KG1 (cell line): ENCODE measurements at regions not wholly inside any gene's neighbourhood (a gene's known extent, or its start where the extent isn't known, plus 50 kb on each side); places are given as distances from the start of the nearest gene placed in this dataset.
A peak's percentile ranks its signal among the peaks of the same experiment; 100 is the strongest.

ENCODE experiments used
- DNase-seq: peaks from one replicate; lab custom pipeline; 2025; lab: John Stamatoyannopoulos, UW

- DNase-seq: no peak
These were observed 173.1 kb downstream of the ICOS start for GRCh38 chr2:204109681-204110080.

DNA sequence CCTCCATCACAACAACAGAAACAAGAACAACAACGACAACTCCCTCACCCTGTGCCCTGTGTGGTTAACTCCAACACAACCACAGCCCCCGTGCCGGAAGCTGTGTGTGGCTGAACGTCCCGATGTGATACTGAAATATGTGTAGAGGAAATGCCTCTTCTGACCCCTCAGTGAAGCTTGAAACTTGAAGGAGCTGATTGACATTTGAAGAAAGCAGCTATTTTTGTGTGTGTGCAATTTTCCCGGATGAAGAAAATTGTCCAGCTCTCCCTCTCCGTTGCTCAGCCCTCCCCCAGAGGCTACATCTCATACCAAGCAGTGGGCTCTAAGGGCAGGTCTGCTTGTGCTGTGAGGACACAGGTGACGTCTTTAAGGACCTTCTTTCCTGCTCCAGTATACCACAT is 173.8 kb downstream of the ICOS start:
- DNase-seq: peak; percentile 66

DNA sequence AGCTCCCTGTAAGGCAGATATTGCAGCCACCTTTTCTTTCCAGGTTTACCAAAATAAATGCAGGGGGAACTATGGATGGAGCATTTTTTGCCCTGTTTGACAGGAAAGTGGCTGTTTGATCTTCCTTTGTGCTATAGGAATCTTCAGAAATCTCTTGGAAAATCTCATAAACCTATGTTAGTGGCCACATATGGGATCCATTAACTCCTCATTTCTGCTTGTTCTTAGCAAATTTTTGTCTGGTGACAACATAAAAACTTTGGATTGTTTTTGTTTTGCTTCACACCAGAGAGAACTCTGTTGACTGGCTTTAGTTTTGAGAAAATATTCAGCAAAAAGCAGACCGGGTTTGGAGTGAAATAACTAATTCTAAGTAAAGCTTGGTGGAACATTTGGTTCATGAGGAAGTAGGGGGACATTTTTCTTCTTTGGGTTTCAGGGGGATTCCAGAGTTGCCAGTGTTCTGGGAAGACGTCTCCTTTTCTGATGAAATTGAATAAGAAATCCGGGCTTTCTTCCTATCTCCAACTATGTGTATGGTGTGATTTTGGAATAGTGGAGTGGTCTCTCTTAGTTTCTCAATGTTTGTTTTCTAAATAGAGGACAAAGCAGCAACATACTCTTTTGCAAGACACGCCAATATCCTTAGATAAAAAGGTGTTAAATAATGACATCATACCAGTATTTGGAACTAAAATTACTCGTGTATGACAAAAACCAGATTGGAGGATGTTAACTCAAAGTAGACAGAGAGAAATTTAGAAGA is 174.4 kb downstream of the ICOS start:
- no peak for DNase-seq

DNA sequence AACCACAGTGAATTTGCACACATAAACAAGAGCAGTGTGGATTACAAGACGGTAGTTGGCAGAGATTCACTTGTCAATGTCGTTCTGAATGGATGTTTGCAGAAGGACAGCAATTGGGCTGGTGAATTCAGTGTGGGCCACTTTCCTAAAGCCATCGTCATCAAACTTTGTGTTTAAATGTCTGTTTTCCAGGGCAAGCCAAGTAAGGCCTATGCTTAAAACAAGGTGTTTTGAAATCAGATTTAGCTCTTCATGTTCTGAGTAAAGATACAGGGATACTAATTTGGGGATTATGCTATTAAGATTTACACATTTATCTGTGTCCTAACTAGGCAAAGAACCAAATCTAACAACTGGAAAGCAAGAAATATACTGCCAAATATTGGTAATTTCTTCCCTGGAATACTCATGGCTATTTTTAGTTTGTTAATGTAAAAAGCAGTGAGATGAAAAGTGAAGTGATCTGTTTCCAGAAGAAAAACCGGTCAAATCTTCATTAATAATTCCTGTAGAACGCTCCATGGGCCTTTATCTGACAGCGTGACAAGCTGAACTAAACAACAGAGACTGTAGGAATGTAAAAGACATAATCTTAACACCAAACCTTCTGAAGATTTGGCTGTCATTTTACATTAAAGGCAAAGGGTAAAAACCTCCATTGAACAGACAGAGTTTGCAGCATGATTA is 175.7 kb downstream of the ICOS start:
- DNase-seq: no peak

DNA sequence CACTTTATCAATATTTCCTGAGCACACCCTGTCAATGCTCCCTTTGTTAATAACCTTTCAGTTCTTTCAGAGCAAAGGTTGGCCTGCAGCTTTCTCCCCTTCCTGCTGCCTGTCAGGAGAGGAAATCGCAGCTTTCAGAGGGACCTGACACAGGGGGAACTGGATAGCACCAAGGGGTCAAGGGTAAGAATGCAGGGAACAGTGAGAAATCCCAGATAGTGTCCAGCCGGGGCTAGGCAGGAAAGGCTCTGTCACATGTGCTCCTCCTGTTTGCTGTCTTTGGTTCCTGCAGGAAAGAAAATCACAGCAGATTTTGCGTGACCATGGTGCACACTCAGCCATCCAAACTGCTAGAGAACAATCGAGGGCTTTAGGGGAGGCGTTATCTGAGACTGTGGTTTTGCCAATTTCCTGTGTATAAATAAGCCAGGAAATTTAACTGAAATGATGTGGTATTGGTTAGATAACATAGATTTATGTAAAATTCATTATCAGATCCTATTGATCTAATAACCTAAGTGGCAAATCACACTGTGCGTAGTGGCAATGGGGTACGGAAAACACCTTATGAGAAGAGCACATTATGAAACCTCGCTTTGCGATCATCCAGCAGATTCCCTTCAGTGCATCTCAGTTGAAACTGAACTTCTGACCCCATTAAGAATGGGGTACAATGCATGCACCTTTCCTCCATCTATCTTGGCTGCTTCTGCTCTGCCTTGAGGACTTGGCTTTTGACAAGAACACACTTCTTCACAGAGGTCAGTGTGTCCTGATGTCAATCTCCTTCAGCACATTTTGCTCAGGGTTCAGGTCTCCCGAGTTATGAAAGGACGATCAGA is 178.0 kb downstream of the ICOS start:
- DNase-seq: no peak

- no peak for DNase-seq
These were observed 178.8 kb downstream of the ICOS start for GRCh38 chr2:204115137-204116056.

DNA sequence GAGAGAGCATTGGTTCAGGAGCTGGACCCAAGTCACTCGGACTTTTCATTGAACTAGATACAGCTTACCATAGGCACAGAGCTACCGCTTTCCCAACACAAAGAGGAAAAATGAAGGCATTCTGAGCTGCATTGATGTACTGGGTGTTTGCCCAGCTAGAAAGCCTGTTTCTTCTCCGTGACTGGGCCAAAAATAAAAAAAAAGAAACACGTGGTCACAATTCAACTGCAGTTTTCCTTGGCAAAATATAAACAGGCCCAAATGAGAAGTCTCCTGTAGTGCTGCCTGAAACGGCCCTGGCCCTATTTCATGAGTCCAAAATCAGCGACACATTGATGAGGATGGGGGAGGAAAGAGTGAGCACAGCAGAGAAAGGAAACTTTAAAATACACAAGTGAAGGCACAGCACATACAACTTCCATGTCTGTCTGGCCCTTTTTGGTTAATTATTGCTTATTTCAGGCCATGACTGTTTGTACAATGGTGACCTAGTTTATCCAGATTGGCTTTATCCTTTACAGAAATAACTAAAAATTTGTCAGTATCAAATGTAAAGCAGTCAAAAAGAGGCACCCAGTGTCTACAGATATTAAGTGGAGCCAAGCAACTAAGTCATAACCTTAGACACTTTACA is 179.7 kb downstream of the ICOS start:
- DNase-seq: no peak

DNA sequence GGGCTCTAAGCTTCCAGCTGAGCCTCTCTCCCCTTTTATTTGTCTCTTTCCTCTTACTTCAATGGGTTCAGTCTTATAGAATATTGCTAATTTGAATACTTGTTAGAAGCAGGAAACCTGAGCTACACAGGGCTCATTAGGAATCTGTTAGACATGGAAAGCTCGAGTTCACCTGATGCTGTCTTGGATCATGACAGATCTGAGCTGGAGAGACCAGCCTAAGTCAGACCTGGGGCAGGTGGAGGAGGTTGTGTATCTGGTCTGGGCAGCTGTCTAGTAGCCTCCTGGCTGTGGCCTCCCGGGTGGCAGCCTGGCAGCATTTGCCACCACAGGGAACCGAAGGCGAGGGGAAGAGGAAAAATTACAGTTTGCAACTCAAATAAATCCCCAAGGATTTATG is 185.9 kb downstream of the ICOS start:
- no peak for DNase-seq

DNA sequence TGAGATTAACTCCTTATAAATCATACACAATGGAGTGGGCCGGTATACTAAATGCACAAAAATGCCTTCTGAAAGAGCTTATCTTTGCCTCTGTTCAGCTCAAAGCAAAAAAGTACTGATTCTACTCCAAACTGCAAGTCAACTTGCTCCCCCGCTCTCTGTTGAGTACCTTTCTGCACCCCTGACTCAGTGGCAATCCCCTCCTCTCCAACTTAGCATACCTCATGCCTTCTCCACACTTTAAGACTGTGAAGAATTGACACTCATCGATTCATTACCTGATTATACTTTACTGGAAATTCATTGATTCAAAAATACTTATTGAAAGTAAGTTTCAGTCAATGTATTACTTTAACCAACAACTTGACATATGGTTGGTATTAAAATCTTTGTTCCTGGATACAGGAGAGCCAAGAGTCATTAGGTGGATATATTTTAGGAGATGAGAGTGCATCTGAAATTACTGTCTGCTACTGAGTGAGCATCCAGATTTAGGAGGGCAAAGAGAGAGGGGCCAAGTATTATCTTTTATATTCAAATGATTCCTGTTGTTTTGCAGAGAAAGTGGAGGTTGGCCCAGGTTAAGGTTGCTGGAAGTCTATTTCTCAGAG is 187.7 kb downstream of the ICOS start:
- DNase-seq: no peak

DNA sequence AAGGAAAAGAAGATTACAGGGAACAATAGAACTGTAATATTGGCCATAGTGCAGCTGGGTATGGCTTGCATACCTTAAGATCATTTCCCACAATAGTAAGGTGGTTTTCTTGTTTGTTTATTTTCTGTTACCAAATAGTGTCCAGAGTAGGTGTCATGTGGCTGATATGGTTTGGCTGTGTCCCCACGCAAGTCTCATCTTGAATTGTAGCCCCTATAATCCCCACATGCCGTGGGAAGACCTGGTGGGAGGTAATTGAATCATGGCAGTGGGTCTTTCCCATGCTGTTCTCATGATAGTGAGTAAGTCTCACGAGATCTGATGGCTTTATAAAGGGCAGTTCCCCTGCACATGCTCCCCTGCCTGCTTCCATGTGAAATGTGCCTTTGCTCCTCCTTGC is 190.1 kb downstream of the ICOS start:
- DNase-seq: no peak

- DNase-seq: no peak
These were observed 190.7 kb downstream of the ICOS start for GRCh38 chr2:204127238-204127637.

- DNase-seq: no peak
These were observed 193.2 kb downstream of the ICOS start for GRCh38 chr2:204129591-204130294.

GRCh38 chr2:204131621-204132020 is 195.1 kb downstream of the ICOS start:
- no peak for DNase-seq

DNA sequence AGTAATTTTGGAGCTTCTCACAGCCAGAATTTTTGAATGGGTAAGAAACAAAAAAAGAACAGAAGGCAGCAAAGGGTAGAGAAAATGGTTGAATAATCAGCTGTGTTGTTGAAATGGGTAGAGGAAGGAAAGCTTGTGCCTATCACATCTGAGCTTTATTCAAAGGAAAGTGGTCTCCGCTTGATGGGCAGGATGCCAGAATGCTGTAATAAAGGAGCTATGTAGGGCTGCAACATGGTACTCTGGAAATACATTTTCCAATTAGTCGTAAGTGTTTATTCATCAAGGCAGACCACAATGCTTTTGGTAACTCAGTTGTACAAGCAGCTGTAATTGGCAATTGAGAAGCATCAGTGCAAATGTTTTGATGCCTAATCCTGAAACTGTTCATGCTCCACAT is 196.9 kb downstream of the ICOS start:
- DNase-seq: no peak

GRCh38 chr2:204134421-204134820 is 197.9 kb downstream of the ICOS start:
- no peak for DNase-seq

DNA sequence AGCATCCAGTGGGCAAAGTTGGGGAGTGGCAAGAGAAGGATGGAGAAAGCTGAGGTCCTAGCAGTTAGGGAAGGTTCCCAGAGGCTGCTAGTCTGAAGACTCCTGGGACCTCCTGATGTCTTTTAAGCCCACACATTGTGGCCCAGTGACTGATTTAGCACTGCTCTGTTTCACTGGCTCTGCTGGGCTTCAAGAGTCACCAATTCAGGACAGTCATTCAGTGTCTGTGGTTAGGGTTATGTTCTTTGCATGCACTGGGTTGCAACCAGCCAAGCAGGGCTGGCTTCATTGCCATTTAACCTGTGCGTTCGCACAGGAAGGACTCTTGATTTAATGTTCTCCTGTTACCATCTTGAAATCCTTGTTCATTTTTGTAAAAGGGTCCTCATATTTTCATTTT is 199.2 kb downstream of the ICOS start:
- DNase-seq: no peak

DNA sequence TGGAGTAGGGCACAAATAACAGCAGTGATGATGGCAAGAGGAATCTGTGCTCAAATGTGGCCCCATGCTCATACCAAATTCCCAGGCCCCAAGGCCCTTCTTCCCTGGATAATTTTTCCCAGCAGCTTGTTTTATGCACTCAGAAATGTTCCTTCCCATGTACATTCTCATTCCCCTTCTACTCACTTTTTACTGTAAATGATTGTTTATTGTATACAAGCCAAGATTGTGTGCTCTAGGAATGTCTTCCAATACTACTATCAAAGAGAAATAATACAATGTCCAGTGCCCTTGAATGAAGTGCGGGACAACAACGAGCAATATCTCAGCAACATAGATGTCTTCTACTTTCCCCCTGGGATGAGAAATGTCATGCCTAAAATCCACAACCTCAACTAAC is 201.6 kb downstream of the ICOS start:
- DNase-seq: no peak

DNA sequence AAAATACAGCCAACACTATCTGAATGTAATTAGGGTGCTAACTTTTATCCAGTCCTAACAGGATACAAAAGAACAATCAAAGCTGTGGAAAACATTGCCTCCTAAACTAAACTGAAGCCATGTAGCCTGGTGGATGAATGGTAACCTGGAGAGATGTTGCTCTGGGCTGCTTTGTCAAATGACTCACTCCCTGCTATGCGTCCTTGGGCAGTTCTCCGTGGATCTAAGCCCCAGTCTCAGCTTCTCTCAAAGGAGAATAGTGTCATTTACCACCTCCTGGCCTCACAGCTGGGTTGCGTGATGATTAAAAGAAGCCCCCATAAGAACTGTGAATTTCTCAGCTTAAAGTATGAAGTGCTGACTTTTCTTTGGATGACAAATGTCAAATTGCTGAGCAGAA is 203.7 kb downstream of the ICOS start:
- no peak for DNase-seq

DNA sequence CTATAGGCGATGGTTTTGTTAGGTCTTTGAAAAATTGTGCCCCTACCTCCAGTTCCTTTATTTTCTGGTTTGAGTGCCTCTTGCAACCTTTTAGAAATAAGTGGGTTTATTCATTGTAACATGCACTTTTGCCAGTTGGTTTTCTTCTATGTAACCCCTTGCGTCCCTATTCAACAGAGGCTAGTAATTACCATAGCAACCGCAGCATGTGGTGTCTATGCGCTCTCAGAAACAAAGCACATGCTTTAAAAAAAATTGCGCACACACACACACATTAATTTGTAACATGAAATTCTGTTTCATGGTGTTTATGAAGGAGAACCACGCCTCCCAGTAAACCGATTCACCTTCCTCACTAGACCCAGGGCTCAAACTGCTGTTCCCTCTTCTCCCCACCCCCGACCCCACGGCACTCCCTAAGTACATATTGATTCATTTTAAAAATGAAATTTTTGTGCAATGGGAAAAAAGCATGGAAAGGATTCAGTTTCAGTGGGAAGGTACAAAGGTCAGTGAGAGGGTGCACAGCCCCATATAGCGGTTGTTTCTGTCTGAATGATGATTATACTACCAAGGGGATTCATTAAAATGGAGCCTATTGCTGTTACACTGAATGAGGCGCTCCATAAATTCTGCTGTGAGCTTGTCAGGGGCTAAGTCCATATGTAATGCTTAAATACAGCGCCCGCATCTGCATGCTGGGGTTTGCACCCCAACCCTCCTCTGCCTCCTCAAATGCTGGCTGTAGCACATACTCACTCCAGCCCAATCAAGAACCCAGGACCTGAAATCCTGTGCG is 206.9 kb downstream of the ICOS start:
- DNase-seq: no peak
